Stimulated activated CD4-positive, alpha-beta T cell treated with anti-CD3 and anti-CD28 coated beads, Interleukin-1b, Interleukin-23, amount 100 ng/mL, for 4 hours (primary cell): ENCODE measurements at regions not wholly inside any gene's neighbourhood (a gene's known extent, or its start where the extent isn't known, plus 50 kb on each side); places are given as distances from the start of the nearest gene placed in this dataset.

Experiments used
- DNase-seq, 2 donors: peaks; one replicate each; pipeline ENCODE4 v3.0.0-alpha.2; 2020; ENCODE audit warnings: low read depth in 2 of 2

DNA sequence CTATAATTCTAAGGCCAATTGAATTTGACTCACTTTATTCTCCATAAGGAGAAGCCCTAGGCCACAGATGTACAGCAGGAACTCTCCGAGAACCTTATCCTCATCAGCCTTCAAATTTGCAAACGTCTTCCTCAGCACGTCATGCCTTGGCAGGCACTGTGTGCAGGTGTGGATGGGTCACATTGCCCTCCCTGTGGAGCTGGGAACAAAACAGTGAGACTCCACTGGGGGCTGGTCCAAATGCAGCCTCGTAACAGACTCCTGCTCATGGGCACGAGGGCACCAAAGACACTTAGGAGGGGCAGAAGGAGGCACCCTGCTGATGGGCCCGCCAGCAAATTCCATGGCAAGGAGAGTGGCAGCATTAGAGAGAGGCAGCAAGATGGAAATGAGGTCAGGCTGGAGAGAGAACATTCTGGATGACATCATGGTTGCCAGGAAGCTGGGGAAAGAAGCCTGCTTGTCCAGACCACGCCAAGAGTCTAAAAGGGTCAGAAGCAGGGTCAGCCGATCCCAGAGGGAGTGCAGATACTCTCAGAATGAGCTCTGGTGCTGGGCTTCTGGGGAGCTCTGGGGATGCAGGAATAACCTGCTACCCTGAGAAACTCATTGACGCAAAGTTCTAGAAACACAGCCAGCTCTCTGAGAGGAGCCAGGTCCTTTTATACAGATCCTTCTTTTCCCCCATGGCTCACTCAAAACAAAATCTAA is 242.2 kb downstream of the B3GLCT start:
- DNase-seq = no peak

DNA sequence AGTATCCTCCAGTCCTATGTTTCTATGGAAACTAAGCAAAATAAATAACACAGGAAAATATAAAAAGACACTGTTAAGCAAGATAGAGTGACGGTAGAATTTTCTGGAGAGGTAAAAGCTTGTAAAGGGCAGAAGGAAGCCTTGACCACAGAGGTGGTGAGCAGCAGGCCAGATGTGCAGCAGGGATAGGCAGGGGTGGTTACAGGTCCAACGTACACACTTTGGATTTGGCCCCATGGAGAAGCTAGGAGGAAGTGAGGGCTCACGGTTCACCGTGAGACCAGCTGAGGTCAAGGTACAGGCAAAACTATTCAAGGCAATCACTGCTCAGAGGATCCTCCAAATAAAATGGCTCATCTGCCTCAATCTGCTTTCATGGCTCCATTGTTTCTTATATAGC is 242.8 kb downstream of the B3GLCT start:
- DNase-seq = no peak

- no peak for DNase-seq
These were observed 244.6 kb downstream of the B3GLCT start for GRCh38 chr13:31444266-31444856.

DNA sequence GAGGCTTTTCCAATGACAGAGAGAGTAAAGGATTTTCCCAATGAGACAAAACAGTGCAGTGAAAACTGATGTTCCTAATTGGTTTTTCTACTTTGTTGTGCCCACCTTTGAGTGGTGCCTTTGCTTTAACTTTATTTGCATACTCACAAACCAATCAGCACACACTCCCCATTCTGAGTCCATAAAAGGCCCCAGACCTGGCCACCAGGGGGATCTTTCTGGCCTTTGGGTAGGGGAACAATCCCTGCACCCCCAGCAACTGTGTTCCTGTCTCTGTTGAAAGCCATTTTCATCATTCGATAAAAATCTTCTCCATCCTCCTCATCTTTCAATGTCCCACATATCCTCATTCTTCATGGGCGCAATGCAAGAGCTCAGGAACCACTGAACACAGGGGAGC is 252.8 kb downstream of the B3GLCT start:
- DNase-seq = no peak

DNA sequence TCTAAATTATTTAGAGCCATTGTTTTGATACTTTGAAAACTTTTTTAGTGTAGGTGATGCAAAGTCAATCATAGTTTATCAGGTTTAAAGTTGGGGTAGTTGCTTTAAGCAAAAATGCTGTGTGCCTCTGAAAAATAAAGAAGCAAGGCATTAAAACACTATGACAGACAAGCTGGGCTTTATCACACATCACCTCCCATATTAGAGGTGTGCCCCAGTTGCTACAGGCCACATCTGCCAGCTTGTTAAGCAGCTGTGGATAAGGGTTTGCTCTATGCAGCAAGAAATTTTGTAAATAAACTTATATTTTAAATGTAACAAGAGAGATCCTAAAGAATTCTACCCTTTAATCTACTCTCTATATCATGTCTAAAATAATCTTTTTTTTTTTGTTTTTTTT is 255.8 kb downstream of the B3GLCT start:
- no peak for DNase-seq

- DNase-seq = no peak
These were observed 256.3 kb downstream of the B3GLCT start for GRCh38 chr13:31456056-31456455.

DNA sequence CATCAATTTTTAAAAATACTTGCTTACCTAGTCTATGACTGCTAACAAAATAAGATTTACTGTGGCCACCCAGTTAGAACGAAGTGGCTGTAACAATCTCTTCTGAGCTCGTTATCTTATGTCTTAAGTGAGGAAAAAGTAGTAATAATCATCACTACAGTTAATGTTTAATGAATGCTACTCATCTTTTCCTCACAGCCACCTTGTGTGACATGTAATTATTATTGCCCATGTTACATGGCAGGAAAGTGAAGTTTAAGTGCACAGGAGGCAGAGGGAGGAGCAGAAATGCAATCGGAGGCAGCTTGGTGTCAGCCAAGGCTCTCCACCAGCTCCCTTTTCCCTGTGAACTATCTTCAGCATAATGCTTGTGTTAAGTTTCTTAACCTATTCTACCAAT is 260.3 kb downstream of the B3GLCT start:
- DNase-seq = no peak

GRCh38 chr13:31461923-31462322 is 262.1 kb downstream of the B3GLCT start:
- DNase-seq = no peak

DNA sequence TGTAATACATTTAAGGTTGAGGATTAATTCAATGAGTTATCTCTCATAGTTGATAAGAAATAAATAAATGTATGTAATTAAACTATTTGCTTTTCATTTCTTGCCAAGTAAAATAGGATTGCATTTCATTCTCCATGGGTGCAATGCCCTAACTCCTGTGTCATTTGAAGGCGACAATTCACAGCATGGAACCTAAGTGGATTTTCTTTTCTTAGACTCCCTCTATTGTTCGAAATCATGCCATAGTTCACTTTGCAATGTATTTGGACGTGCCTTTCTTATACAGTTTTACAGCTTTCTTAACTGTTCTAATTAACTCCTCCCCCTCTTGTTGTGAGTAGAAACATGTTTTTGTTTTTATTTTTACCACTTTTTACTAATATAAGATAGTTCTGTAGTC is 263.0 kb downstream of the B3GLCT start:
- DNase-seq = no peak

- no peak for DNase-seq
These were observed 268.5 kb downstream of the B3GLCT start for GRCh38 chr13:31468114-31468902.

DNA sequence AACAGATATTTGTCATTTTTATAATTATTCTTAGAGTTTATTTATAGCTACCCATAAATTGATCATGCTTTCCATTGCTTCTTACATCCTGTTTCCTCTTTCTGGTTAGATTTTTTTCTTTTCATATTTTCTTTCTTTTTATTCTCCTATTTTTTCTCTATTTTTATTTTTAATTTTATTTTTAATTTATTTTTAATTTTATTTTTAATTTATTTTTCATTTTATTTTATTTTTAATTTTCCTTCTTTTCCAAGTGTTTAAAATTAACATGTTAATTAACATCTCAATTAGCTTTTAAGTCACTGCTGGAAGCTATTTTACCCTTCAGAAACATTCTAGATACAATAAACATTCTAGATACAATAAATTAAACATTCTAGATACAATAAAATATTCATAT is 269.6 kb downstream of the B3GLCT start:
- no peak for DNase-seq

- no peak for DNase-seq
These were observed 263.1 kb upstream of the RXFP2 start for GRCh38 chr13:31476266-31476665.

DNA sequence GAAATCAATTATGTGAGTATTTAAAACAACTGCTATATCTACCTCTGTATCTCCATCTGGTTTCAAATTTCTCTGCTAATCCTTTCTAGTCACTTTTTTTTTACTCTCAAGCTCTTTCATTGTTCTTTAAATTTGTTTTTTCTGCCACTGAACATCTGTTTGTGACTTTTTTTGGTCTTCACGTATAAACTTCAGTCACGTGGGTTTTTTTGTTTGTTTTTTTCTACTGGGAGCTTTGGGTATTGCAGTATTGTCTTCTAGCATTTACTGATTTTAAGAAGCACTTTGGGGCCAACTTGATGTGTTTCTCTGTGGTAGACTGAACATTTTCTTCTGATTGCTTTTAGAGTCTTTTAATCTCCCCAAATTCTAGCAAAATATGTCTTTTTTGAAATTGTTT is 262.6 kb upstream of the RXFP2 start:
- no peak for DNase-seq

- no peak for DNase-seq
These were observed 261.4 kb upstream of the RXFP2 start for GRCh38 chr13:31477961-31478360.

- no peak for DNase-seq
These were observed 254.1 kb upstream of the RXFP2 start for GRCh38 chr13:31485183-31485582.

GRCh38 chr13:31485651-31486051 is 253.7 kb upstream of the RXFP2 start:
- DNase-seq = no peak

GRCh38 chr13:31495336-31495735 is 244.0 kb upstream of the RXFP2 start:
- no peak for DNase-seq

DNA sequence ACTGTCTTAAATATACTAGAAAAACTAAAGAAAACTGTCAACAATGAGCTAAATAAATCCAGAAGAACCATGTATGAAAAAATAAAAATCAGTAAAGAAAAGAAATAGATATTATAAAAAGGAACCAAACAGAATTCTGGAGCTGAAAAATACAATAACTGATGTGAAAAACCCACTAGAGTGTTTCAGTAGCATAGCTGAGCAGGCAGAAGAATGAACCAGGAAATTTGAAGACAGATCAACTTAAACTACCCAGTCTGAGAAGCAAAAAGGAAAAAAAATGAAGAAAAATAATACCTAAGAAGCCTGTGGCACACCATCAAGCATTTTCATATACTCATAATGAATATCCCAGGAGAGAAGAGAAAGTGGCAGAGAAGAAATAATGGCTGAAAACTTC is 240.1 kb upstream of the RXFP2 start:
- no peak for DNase-seq

- no peak for DNase-seq
These were observed 235.7 kb upstream of the RXFP2 start for GRCh38 chr13:31503626-31504025.

GRCh38 chr13:31504918-31505317 is 234.4 kb upstream of the RXFP2 start:
- DNase-seq = no peak

DNA sequence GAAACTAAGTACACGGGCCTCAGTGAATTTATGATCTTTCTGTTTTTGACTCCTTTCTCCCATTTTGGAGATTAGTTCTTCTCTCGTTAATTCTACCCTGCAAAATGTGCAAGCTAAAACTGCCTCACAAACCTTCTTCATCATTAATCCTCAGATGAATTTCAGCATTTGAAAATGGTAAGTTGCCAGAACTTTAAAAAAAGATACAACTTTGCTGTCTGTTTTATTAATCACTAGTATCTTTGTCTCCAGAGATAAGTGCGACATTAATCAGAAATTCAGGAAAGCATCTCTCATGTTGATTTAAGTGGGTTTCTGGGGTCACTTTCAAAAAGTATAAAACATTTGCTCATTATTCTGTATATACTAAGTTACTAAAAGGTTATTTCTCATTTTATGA is 227.0 kb upstream of the RXFP2 start:
- no peak for DNase-seq

DNA sequence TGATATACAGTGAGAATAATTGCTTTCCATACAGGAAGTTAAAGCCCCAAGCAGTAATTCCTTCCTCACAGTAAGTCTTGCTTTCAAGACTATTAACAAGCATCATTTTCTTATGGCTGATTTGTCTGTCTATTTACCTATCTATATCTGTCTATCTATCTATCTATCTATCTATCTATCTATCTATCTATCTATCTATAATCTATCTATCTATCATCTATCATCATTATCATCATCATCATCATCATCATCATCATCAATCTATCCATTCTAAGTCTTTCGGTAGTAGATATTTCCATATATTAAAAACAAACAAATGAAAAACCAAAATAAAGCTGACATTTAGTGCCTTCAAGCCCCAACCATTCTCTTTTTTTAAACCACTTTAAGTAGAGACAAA is 224.4 kb upstream of the RXFP2 start:
- DNase-seq = no peak

DNA sequence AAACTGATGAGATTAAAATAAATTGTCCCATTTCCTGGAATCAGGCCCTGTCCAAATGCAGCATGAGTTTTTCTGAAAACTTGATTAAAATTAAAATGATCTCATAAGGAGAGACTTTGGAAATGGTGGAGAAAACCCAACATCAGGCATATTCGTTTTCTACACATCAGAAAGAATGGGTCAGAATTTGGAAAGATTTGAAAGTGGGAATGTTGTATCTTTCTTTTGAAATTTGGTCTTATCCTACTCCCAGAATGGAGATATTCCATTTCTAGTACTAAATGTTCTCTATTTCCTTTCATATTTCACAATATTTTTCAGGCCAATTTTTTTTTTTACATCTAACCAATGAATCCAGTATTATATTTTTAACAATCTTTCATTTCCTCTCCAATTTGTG is 223.9 kb upstream of the RXFP2 start:
- DNase-seq = no peak
